Ascending aorta (tissue), 2 donors: ENCODE measurements at regions not wholly inside any gene's neighbourhood (a gene's known extent, or its start where the extent isn't known, plus 50 kb on each side); places are given as distances from the start of the nearest gene placed in this dataset.
A peak's percentile ranks its signal among the peaks of the same experiment; 100 is the strongest.

Experiments used
- DNase-seq, 2 donors: peaks; one replicate each; pipeline ENCODE4 v3.0.0-alpha.2; 2019; ENCODE audit warnings: low spot score in 2 of 2
- H3K27ac ChIP-seq, 2 donors: fragments of 200-600 bp; sonication (generic); one replicate each; pipeline ENCODE4 v1.5.1; 2016 to 2017; ENCODE audit warnings: mild to moderate bottlenecking in 1 of 2
- H3K27me3 ChIP-seq: fragments of 200-600 bp; sonication (generic); one replicate; pipeline ENCODE4 v1.5.1; 2017
- H3K36me3 ChIP-seq, 2 donors: fragments of 200-600 bp; sonication (generic); one replicate each; pipeline ENCODE4 v1.5.1; 2016
- H3K4me1 ChIP-seq, 2 donors: fragments of 200-600 bp; sonication (generic); one replicate each; pipeline ENCODE4 v1.5.1; 2016 to 2017; ENCODE audit warnings: mild to moderate bottlenecking in 1 of 2
- H3K4me3 ChIP-seq, 2 donors: fragments of 200-600 bp; sonication (generic); one replicate each; pipeline ENCODE4 v1.5.1; 2016 to 2017; ENCODE audit warnings: mild to moderate bottlenecking in 1 of 2
- H3K9me3 ChIP-seq, 2 donors: fragments of 200-600 bp; sonication (generic); one replicate each; pipeline ENCODE4 v1.5.1; 2016
- CTCF ChIP-seq, 3 experiments: fragments of 200-600 bp in 2 of 3; fragments of 450-650 bp in 1 of 3; sonication (generic) in 2 of 3; IDR thresholded peaks; one replicate each; pipeline ENCODE4 v1.5.1; 2016 to 2019; ENCODE audit warnings: antibody characterized with exemption in 3 of 3, mild to moderate bottlenecking in 1 of 3, moderate library complexity in 1 of 3
- intact Hi-C: fragments of 100-400 bp; cut with DNase I; formaldehyde crosslinking; loops from one replicate; pipeline ENCODE4 v1.15.1; 2023

GRCh38 chr18:79583426-79583825 lies 96.2 kb upstream of the CTDP1 start:
- Histone ChIP-seq H3K4me3 (no peak overlapping the region), H3K9me3 (no peaks in the 10 kb centered on the region), H3K27ac (no peak overlapping the region), H3K4me1 (peaks cover 8 to 13% of the 10 kb centered on the region in 2 donors), H3K27me3 (no peaks in the 10 kb centered on the region), H3K36me3 (no peaks in the 10 kb centered on the region)
- peak in 1 of 2 donors; percentile 44 for DNase-seq
- no peak for TF ChIP-seq CTCF (IDR thresholded peaks at IDR 0.05)
- intact Hi-C loops: no loop called here

- Histone ChIP-seq H3K27ac (no peak overlapping the region), H3K4me3 (no peak overlapping the region), H3K4me1 (peaks cover 8 to 15% of the 10 kb centered on the region in 2 donors), H3K27me3 (no peaks in the 10 kb centered on the region), H3K9me3 (no peaks in the 10 kb centered on the region), H3K36me3 (no peaks in the 10 kb centered on the region)
- peak in 1 of 2 donors; percentile 55 for DNase-seq
- intact Hi-C loops: no loop called here
- no peak for TF ChIP-seq CTCF (IDR thresholded peaks at IDR 0.05)
These were observed 95.6 kb upstream of the CTDP1 start for GRCh38 chr18:79583984-79584401.

GRCh38 chr18:79584491-79585394 lies 94.9 kb upstream of the CTDP1 start:
- DNase-seq: peak in 1 of 2 donors; percentile 60
- peaks cover 10 to 20% of the 10 kb centered on the region in 2 donors for H3K4me1 ChIP-seq
- no peak overlapping the region for H3K4me3 ChIP-seq
- intact Hi-C loops: loop anchor here (5.0 kb wide), 1 partner anchor 517 kb away; the partner anchor contains the start of gene ATP9B
- H3K36me3 ChIP-seq: no peaks in the 10 kb centered on the region
- no peaks in the 10 kb centered on the region for H3K9me3 ChIP-seq
- no peaks in the 10 kb centered on the region for H3K27me3 ChIP-seq
- no peak overlapping the region for H3K27ac ChIP-seq
- TF ChIP-seq CTCF (IDR thresholded peaks at IDR 0.05): no peak

GRCh38 chr18:79585395-79586370 lies 93.9 kb upstream of the CTDP1 start:
- H3K4me3 ChIP-seq: no peak overlapping the region
- H3K9me3 ChIP-seq: no peaks in the 10 kb centered on the region
- no peak for TF ChIP-seq CTCF (IDR thresholded peaks at IDR 0.05)
- DNase-seq: peak in 1 of 2 donors; percentile 58
- H3K4me1 ChIP-seq: peaks cover 11 to 28% of the 10 kb centered on the region in 2 donors
- intact Hi-C loops: loop anchor here (5.0 kb wide), 1 partner anchor 518 kb away; the partner anchor contains the start of gene ATP9B
- no peaks in the 10 kb centered on the region for H3K27me3 ChIP-seq
- peak overlapping the region; percentile 2 to 94 for H3K27ac ChIP-seq
- no peaks in the 10 kb centered on the region for H3K36me3 ChIP-seq

GRCh38 chr18:79586436-79587225 lies 93.0 kb upstream of the CTDP1 start:
- no peaks in the 10 kb centered on the region for H3K9me3 ChIP-seq
- no peak overlapping the region for H3K4me3 ChIP-seq
- no peaks in the 10 kb centered on the region for H3K27me3 ChIP-seq
- DNase-seq: peak in 1 of 2 donors; percentile 60
- intact Hi-C loops: loop anchor here (5.0 kb wide), 1 partner anchor 519 kb away; the partner anchor contains the start of gene ATP9B
- no peak for TF ChIP-seq CTCF (IDR thresholded peaks at IDR 0.05)
- H3K27ac ChIP-seq: peak overlapping the region; percentile 92 to 94
- H3K36me3 ChIP-seq: no peaks in the 10 kb centered on the region
- H3K4me1 ChIP-seq: peaks cover 11 to 28% of the 10 kb centered on the region in 2 donors
